HepG2 (cell line): ENCODE measurements at regions not wholly inside any gene's neighbourhood (a gene's known extent, or its start where the extent isn't known, plus 50 kb on each side); places are given as distances from the start of the nearest gene placed in this dataset.

Experiments
- ATAC-seq: fragments of 200-7000 bp; cut with Tn5 transposase; 3 replicates; pipeline ENCODE4 v1.9.1; 2020; ENCODE audit warnings: mild to moderate bottlenecking, moderate library complexity
- BruUV-seq: library from RNA; stranded (reverse); fragments of 400-500 nt; replicated peaks from 2 replicates; lab custom pipeline; 2021; lab: Mats Ljungman, UMichigan
- CTCF ChIA-PET: fragments of 300-600 bp; formaldehyde crosslinking; extraction: SDS; loops from one replicate; lab custom pipeline; 2021; ENCODE audit warnings: low total read pairs, inconsistent platforms, low intra/inter-chr PET ratio; lab: Yijun Ruan, JAX
- POLR2A ChIA-PET: fragments of 350-600 bp; sonication (Branson Sonifier 250); formaldehyde crosslinking; loops from one replicate; lab custom pipeline; 2020; ENCODE audit warnings: antibody characterized with exemption, inconsistent platforms; lab: Yijun Ruan, JAX
- DNase-seq: peaks from one replicate; pipeline ENCODE4 v3.0.0-alpha.2; 2015; ENCODE audit warnings: low spot score
- FAIRE-seq: peaks from 3 replicates; lab custom pipeline; 2011; peaks lifted over from hg19 to GRCh38; lab: Jason Lieb, UNC
- H2AFZ ChIP-seq: one replicate; pipeline ENCODE4 v1.6.1; 2011; ENCODE audit warnings: low read length, inconsistent platforms
- H3K27ac ChIP-seq: fragments of 300-600 bp; 3 replicates; pipeline ENCODE4 v1.8.0; 2011; ENCODE audit warnings: mixed run types, mild to moderate bottlenecking, mixed read lengths, low read length, inconsistent platforms; ENCODE audit not compliant: insufficient read depth; ENCODE audit errors: extremely low read length
- H3K27me3 ChIP-seq, 2 experiments: fragments of 200-600 bp in 1 of 2; 2 replicates in 1 of 2; 3 replicates in 1 of 2; pipeline versions ENCODE4 v1.6.0 to v1.8.0; 2011; ENCODE audit warnings: low read length in 2 of 2, mild to moderate bottlenecking in 2 of 2, moderate library complexity in 2 of 2, inconsistent platforms in 1 of 2; ENCODE audit not compliant: insufficient read depth in 2 of 2, control insufficient read depth in 1 of 2
- H3K36me3 ChIP-seq, 2 experiments: fragments of 200-600 bp in 1 of 2; replicated peaks in 1 of 2; 2 replicates in 1 of 2; 3 replicates in 1 of 2; pipeline versions ENCODE4 v1.5.1 to v1.8.0; 2011; ENCODE audit warnings: low read length in 2 of 2, inconsistent platforms in 1 of 2; ENCODE audit not compliant: insufficient read depth in 2 of 2, control insufficient read depth in 1 of 2
- H3K4me1 ChIP-seq: 2 replicates; pipeline ENCODE4 v1.5.1; 2012; ENCODE audit warnings: low read length, inconsistent platforms; ENCODE audit not compliant: insufficient read depth
- H3K4me2 ChIP-seq: 2 replicates; pipeline ENCODE4 v1.6.0; 2011; ENCODE audit warnings: low read depth, low read length, inconsistent platforms
- H3K4me3 ChIP-seq, 3 experiments: fragments of 200-600 bp in 1 of 3; sonication (generic), shearing (Covaris generic) in 1 of 3; replicated peaks in 1 of 3; 2 replicates each; pipeline ENCODE4 v1.5.1; 2011 to 2016; ENCODE audit warnings: low read length in 3 of 3, inconsistent platforms in 2 of 3, low read depth in 2 of 3, mild to moderate bottlenecking in 2 of 3, control low read depth in 1 of 3, mixed read lengths in 1 of 3; ENCODE audit not compliant: insufficient read depth in 1 of 3
- H3K79me2 ChIP-seq: one replicate; pipeline ENCODE4 v1.6.1; 2011; ENCODE audit warnings: low read length, inconsistent platforms; ENCODE audit not compliant: insufficient read depth
- H3K9ac ChIP-seq: 2 replicates; pipeline ENCODE4 v1.6.0; 2011; ENCODE audit warnings: mild to moderate bottlenecking, low read depth, low read length, inconsistent platforms; ENCODE audit not compliant: insufficient read depth
- H3K9me3 ChIP-seq: 2 replicates; pipeline ENCODE4 v1.5.1; 2012; ENCODE audit warnings: mild to moderate bottlenecking, low read length
- H4K20me1 ChIP-seq: 2 replicates; pipeline ENCODE4 v1.6.0; 2011; ENCODE audit warnings: inconsistent platforms, mild to moderate bottlenecking, low read length, moderate library complexity; ENCODE audit not compliant: insufficient read depth
- CBX2 ChIP-seq, 2 experiments: fragments of 200-600 bp in 1 of 2; sonication (generic); formaldehyde crosslinking in 1 of 2; IDR thresholded peaks; 2 replicates each; pipeline versions ENCODE4 v1.7.0 to v1.8.1; 2018 to 2022; ENCODE audit warnings: low read depth in 2 of 2, low read length in 1 of 2, mild to moderate bottlenecking in 1 of 2, missing genetic modification reagents in 1 of 2
- HMGXB3 ChIP-seq: sonication (generic); formaldehyde crosslinking; IDR thresholded peaks from 2 replicates; pipeline ENCODE4 v1.4.0; 2020; ENCODE audit warnings: missing genetic modification reagents, borderline replicate concordance
- HNF1B ChIP-seq: sonication (generic); formaldehyde crosslinking; IDR thresholded peaks from 2 replicates; pipeline ENCODE4 v1.5.1; 2020; ENCODE audit warnings: mild to moderate bottlenecking, moderate library complexity, missing genetic modification reagents
- HOXD1 ChIP-seq: sonication (generic); formaldehyde crosslinking; IDR thresholded peaks from 2 replicates; pipeline ENCODE4 v1.5.0; 2020; ENCODE audit warnings: missing genetic modification reagents
- JUNB ChIP-seq: sonication (generic); formaldehyde crosslinking; IDR thresholded peaks from 2 replicates; pipeline ENCODE4 v1.8.0; 2022; ENCODE audit warnings: missing genetic modification reagents, mild to moderate bottlenecking, borderline replicate concordance
- NCOA2 ChIP-seq: sonication (generic); formaldehyde crosslinking; IDR thresholded peaks from 2 replicates; pipeline ENCODE4 v1.8.0; 2022; ENCODE audit warnings: inconsistent platforms
- NR2F2 ChIP-seq: IDR thresholded peaks from 2 replicates; pipeline ENCODE4 v1.6.1; 2012; ENCODE audit warnings: low read depth, inconsistent platforms, borderline replicate concordance
- REPIN1 ChIP-seq: sonication (generic); formaldehyde crosslinking; IDR thresholded peaks from 2 replicates; pipeline ENCODE4 v1.8.0; 2022; ENCODE audit warnings: missing genetic modification reagents, low read depth, mild to moderate bottlenecking, borderline replicate concordance
- SPEN ChIP-seq: sonication (generic); formaldehyde crosslinking; IDR thresholded peaks from 2 replicates; pipeline ENCODE4 v1.5.1; 2020; ENCODE audit warnings: low read depth, mild to moderate bottlenecking, missing genetic modification reagents
- ZNF121 ChIP-seq: sonication (generic); formaldehyde crosslinking; IDR thresholded peaks from 2 replicates; pipeline ENCODE4 v1.5.0; 2020; ENCODE audit warnings: mild to moderate bottlenecking, missing genetic modification reagents
- ZNF138 ChIP-seq: sonication (generic); formaldehyde crosslinking; IDR thresholded peaks from 2 replicates; pipeline ENCODE4 v1.5.0; 2020; ENCODE audit warnings: mild to moderate bottlenecking, low read depth, missing genetic modification reagents
- ZNF30 ChIP-seq: sonication (generic); formaldehyde crosslinking; IDR thresholded peaks from 2 replicates; pipeline ENCODE4 v1.5.0; 2020; ENCODE audit warnings: mild to moderate bottlenecking, missing genetic modification reagents
- ZNF460 ChIP-seq: sonication (generic); formaldehyde crosslinking; IDR thresholded peaks from 2 replicates; pipeline ENCODE4 v1.5.1; 2020; ENCODE audit warnings: missing genetic modification reagents, mild to moderate bottlenecking, borderline replicate concordance
- ZNF567 ChIP-seq: sonication (generic); formaldehyde crosslinking; IDR thresholded peaks from 2 replicates; pipeline ENCODE4 v1.8.1; 2023; ENCODE audit warnings: mild to moderate bottlenecking, missing genetic modification reagents, borderline replicate concordance
- ZSCAN30 ChIP-seq: sonication (generic); formaldehyde crosslinking; IDR thresholded peaks from 2 replicates; pipeline ENCODE4 v1.5.0; 2020; ENCODE audit warnings: mild to moderate bottlenecking, missing genetic modification reagents
- WGBS: methylation state at CpG from one replicate; pipeline ENCODE4 v1.1.6; 2017; ENCODE audit warnings: low lambda C conversion rate; 5-methylcytosine and 5-hydroxymethylcytosine counted together
- in situ Hi-C: cut with HindIII; loops from 2 replicates; pipeline ENCODE4 v1.10.0; 2017; ENCODE audit warnings: low pct_unique_long_range_greater_than_20kb; ENCODE audit not compliant: extremely low pct_ligation_motif_present
- intact Hi-C: fragments of 100-400 bp; cut with micrococcal nuclease; formaldehyde crosslinking; loops from one replicate; pipeline ENCODE4 v1.10.0; 2022; ENCODE audit not compliant: unreplicated experiment

GRCh38 chr9:12891588-12891987, 116.8 kb downstream of the LURAP1L start:
- intact Hi-C loops (no loop called here), in situ Hi-C loops (no loop called here)
- no peak for ATAC-seq
- Histone ChIP-seq H3K36me3 (no peaks in the 10 kb centered on the region), H3K4me1 (no peaks in the 10 kb centered on the region), H3K4me3 (no peak overlapping the region), H3K27me3 (no peaks in the 10 kb centered on the region), H4K20me1 (no peaks in the 10 kb centered on the region), H2AFZ (no peak overlapping the region), H3K9me3 (no peaks in the 10 kb centered on the region), H3K9ac (no peak overlapping the region), H3K4me2 (no peak overlapping the region), H3K27ac (no peak overlapping the region), H3K79me2 (no peaks in the 10 kb centered on the region)
- ChIA-PET CTCF (no interaction called here), POLR2A (no interaction called here)
- no peak for FAIRE-seq
- 0% methylated on average over 1 of the region's 1 CpG for WGBS
- TF ChIP-seq JUNB (no peak), ZNF30 (CRISPR knock-in tag) (no peak), HOXD1 (CRISPR knock-in tag) (no peak), REPIN1 (CRISPR knock-in tag) (no peak), ZNF121 (CRISPR knock-in tag) (no peak), ZSCAN30 (CRISPR knock-in tag) (no peak), SPEN (no peak), ZNF460 (no peak), CBX2 (IDR thresholded peaks at IDR 0.05; ENCODE audit: low read depth, low read length) (no peak), CBX2 (CRISPR knock-in tag; IDR thresholded peaks at IDR 0.05; ENCODE audit: low read depth) (no peak)
- no TSS peak for BruUV-seq
- no peak for DNase-seq

- WGBS: 4% methylated on average over 2 of the region's 2 CpGs
- CTCF ChIA-PET: no interaction called here
- no peaks in the 10 kb centered on the region for H4K20me1 ChIP-seq
- no peaks in the 10 kb centered on the region for H3K4me1 ChIP-seq
- no TSS peak for BruUV-seq
- TF ChIP-seq HNF1B (CRISPR knock-in tag): no peak
- TF ChIP-seq ZNF138 (CRISPR knock-in tag): no peak
- TF ChIP-seq NR2F2: no peak
- TF ChIP-seq NCOA2 (CRISPR knock-in tag): no peak
- TF ChIP-seq ZNF567 (CRISPR knock-in tag): no peak
- TF ChIP-seq HMGXB3: no peak
- TF ChIP-seq, all 625 proteins: peak for 0
- H3K27ac ChIP-seq: no peak overlapping the region
- H3K9ac ChIP-seq: no peak overlapping the region
- no peaks in the 10 kb centered on the region for H3K27me3 ChIP-seq
- H3K36me3 ChIP-seq: no peaks in the 10 kb centered on the region
- no peak for FAIRE-seq
- H3K79me2 ChIP-seq: no peaks in the 10 kb centered on the region
- H2AFZ ChIP-seq: no peak overlapping the region
- POLR2A ChIA-PET: no interaction called here
- DNase-seq: no peak
- H3K4me3 ChIP-seq: no peak overlapping the region
- in situ Hi-C loops: no loop called here
- no peak overlapping the region for H3K4me2 ChIP-seq
- intact Hi-C loops: no loop called here
- H3K9me3 ChIP-seq: no peaks in the 10 kb centered on the region
- ATAC-seq: no peak
Measured at GRCh38 chr9:12903316-12903715, 128.5 kb downstream of the LURAP1L start.
